SU-DHL-6 (cell line): ENCODE measurements at regions not wholly inside any gene's neighbourhood (a gene's known extent, or its start where the extent isn't known, plus 50 kb on each side); places are given as distances from the start of the nearest gene placed in this dataset.

Experiments used
- CTCF ChIP-seq: fragments of 200-600 bp; sonication (generic); IDR thresholded peaks from one replicate; pipeline ENCODE4 v1.5.1; 2017; ENCODE audit warnings: antibody characterized with exemption, mild to moderate bottlenecking, low read length, moderate library complexity; ENCODE audit not compliant: insufficient read depth, poor library complexity, severe bottlenecking
- EZH2phosphoT487 ChIP-seq: fragments of 200-600 bp; sonication (generic), shearing (Covaris generic); conservative IDR thresholded peaks from 2 replicates; pipeline ENCODE4 v1.6.1; 2018; ENCODE audit warnings: mild to moderate bottlenecking, antibody characterized with exemption, low read length, moderate library complexity, mixed read lengths

DNA sequence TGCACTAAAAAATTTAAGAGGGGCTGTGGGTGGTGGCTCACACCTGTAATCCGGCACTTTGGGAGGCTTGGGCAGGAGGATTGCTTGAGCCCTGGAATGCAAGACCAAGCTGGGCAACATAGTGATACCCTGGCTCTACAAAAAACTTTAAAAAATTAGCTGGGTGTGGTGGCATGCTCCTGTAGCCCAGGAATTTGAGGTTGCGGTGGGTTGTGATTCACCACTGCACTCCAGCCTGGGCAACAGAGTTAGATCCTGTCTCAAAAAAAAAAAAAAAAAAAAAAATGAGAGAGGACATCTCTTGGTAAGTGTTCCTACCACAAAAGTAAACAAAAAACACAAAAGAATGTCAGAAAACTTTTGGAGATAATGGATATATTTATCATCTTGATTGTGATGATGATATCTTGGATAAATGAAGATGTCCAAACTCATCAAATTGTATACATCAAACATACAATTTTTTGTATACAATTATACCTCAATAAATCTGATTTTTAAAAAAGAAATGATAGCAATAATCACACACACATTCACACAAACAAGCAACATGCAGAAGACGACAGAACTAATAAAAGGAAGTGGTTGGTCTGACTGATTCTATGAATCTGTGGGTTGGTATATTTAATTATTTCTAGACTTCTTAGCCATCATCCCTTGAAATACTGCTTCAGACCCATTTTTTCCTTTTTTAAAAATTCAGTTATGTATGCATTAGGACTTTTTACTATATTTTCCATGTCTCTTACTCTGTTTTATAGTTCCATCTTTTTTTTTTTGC lies 465.9 kb downstream of the PLA2G4A start:
- TF ChIP-seq CTCF (no peak), EZH2phosphoT487 (no peak)
